ENCODE measurements at regions not wholly inside any gene's neighbourhood (a gene's known extent, or its start where the extent isn't known, plus 50 kb on each side); places are given as distances from the start of the nearest gene placed in this dataset.

DNA sequence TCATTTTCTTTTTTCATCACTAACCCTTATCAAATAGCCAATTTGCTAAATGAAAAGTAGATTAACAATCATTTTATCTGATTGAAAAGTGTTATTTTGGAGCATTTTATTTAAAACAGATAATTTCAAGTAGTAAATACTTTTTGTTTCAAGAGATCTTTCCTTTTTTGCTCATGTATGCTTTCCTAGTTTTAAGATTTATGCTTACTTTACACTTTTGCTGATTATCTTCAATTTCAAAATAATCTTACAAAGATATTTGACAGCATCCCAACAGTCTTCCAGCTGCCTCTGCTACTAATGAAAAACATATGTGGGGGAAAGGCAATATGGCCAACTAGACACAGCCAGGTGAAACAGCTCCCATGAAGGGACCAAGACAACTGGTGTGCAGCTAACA, 1027.3 kb upstream of the CDH9 start:
- Histone ChIP-seq H3K4me2 (no peak overlapping the region), H2AFZ (replicated peaks) (no peak overlapping the region), H3K9me3 (ENCODE audit: low read depth) (no peaks in the 10 kb centered on the region), H3K27me3 (no peaks in the 10 kb centered on the region), H3F3A (ENCODE audit: low read depth) (no peaks in the 10 kb centered on the region), H3K4me1 (peaks cover 7% of the 10 kb centered on the region), H3K9ac (no peak overlapping the region), H3K27ac (no peak overlapping the region), H4K20me1 (ENCODE audit: low read depth) (no peaks in the 10 kb centered on the region), H3K36me3 (no peaks in the 10 kb centered on the region), H3K79me2 (ENCODE audit: low read depth) (no peaks in the 10 kb centered on the region), H3K4me3 (no peak overlapping the region)
- TF ChIP-seq EZH2 (IDR thresholded peaks at IDR 0.05) (no peak), EZH2phosphoT487 (IDR thresholded peaks at IDR 0.05) (no peak)
- TF ChIP-seq, protein P1, sequence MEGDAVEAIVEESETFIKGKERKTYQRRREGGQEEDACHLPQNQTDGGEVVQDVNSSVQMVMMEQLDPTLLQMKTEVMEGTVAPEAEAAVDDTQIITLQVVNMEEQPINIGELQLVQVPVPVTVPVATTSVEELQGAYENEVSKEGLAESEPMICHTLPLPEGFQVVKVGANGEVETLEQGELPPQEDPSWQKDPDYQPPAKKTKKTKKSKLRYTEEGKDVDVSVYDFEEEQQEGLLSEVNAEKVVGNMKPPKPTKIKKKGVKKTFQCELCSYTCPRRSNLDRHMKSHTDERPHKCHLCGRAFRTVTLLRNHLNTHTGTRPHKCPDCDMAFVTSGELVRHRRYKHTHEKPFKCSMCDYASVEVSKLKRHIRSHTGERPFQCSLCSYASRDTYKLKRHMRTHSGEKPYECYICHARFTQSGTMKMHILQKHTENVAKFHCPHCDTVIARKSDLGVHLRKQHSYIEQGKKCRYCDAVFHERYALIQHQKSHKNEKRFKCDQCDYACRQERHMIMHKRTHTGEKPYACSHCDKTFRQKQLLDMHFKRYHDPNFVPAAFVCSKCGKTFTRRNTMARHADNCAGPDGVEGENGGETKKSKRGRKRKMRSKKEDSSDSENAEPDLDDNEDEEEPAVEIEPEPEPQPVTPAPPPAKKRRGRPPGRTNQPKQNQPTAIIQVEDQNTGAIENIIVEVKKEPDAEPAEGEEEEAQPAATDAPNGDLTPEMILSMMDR (IDR thresholded peaks at IDR 0.05), result no peak
- Mint-ChIP-seq H3K27me3 (ENCODE audit: insufficient read depth, low read depth) (peaks cover 5% of the 10 kb centered on the region), H3K4me1 (peaks cover 9% of the 10 kb centered on the region), H3K36me3 (no peaks in the 10 kb centered on the region), H3K9me3 (no peaks in the 10 kb centered on the region), H3K27ac (no peak overlapping the region), H3K4me3 (no peak overlapping the region)
- no peak for DNase-seq (ENCODE audit: low spot score)

DNA sequence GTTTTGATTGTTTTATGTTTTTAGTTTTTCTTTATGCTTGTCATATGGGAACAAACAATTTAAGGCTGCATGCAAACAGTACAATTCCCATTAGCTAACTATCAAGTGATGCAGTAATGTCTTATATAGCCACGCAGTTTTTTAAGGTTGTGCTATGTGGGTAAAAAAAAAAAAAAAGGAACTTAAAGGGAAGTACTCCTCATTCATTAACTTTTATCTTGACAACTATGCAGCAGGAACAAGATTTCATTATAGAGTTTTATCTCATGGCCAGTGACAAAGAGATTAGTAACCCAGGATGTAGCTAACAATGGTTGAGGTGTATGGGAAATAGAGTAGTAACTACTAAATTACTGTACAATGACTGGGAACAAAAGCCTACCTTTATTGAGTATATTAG, 1008.2 kb upstream of the CDH9 start:
- no peaks in the 10 kb centered on the region for H3K4me1 ChIP-seq
- H3K36me3 ChIP-seq, result no peaks in the 10 kb centered on the region
- Mint-ChIP-seq H3K27me3 (ENCODE audit: insufficient read depth, low read depth) (no peaks in the 10 kb centered on the region), H3K4me3 (no peak overlapping the region), H3K36me3 (no peaks in the 10 kb centered on the region), H3K4me1 (no peaks in the 10 kb centered on the region), H3K27ac (no peak overlapping the region), H3K9me3 (no peaks in the 10 kb centered on the region)
- H4K20me1 ChIP-seq (ENCODE audit: low read depth), result no peaks in the 10 kb centered on the region
- no peak overlapping the region for H3K9ac ChIP-seq
- no peaks in the 10 kb centered on the region for H3F3A ChIP-seq (ENCODE audit: low read depth)
- no peak overlapping the region for H2AFZ ChIP-seq (replicated peaks)
- no peaks in the 10 kb centered on the region for H3K9me3 ChIP-seq (ENCODE audit: low read depth)
- H3K27me3 ChIP-seq, result no peaks in the 10 kb centered on the region
- no peak for DNase-seq (ENCODE audit: low spot score)
- no peak overlapping the region for H3K27ac ChIP-seq
- H3K79me2 ChIP-seq (ENCODE audit: low read depth), result no peaks in the 10 kb centered on the region
- H3K4me3 ChIP-seq, result no peak overlapping the region
- TF ChIP-seq, protein P1 (IDR thresholded peaks at IDR 0.05), result no peak
- TF ChIP-seq EZH2 (IDR thresholded peaks at IDR 0.05) (no peak), EZH2phosphoT487 (IDR thresholded peaks at IDR 0.05) (no peak)
- H3K4me2 ChIP-seq, result no peak overlapping the region

DNA sequence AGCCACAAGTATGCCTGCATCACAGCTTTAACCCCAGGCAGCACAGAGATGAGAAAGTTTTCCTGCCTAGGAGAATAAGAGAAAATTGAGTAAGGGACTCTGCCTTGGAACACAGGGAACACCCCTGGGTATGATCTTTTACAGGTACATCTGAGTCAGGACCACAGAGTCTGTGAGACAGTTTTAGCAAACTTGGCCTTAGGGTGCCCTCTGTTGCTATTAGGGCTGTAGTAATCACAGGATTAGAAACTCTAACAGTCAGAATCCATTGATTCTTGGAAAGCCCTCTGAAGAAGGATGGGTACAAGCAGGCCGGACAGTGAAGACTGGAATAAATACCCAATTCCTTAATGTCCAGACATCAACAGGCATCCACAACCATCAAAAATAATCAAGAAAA, 989.5 kb upstream of the CDH9 start:
- Histone ChIP-seq H3K4me1 (no peaks in the 10 kb centered on the region), H3K36me3 (no peaks in the 10 kb centered on the region), H3F3A (ENCODE audit: low read depth) (no peaks in the 10 kb centered on the region), H2AFZ (replicated peaks) (no peak overlapping the region), H3K79me2 (ENCODE audit: low read depth) (no peaks in the 10 kb centered on the region), H3K4me2 (no peak overlapping the region), H3K4me3 (no peak overlapping the region), H3K9me3 (ENCODE audit: low read depth) (no peaks in the 10 kb centered on the region), H3K27me3 (no peaks in the 10 kb centered on the region), H3K27ac (no peak overlapping the region), H3K9ac (no peak overlapping the region), H4K20me1 (ENCODE audit: low read depth) (no peaks in the 10 kb centered on the region)
- Mint-ChIP-seq H3K9me3 (peaks cover 29% of the 10 kb centered on the region), H3K27ac (no peak overlapping the region), H3K36me3 (no peaks in the 10 kb centered on the region), H3K4me1 (peaks cover 3% of the 10 kb centered on the region), H3K4me3 (no peak overlapping the region), H3K27me3 (ENCODE audit: insufficient read depth, low read depth) (peaks cover 2% of the 10 kb centered on the region)
- DNase-seq (ENCODE audit: low spot score), result no peak
- TF ChIP-seq EZH2phosphoT487 (IDR thresholded peaks at IDR 0.05) (no peak), EZH2 (IDR thresholded peaks at IDR 0.05) (no peak)
- TF ChIP-seq, protein P1 (IDR thresholded peaks at IDR 0.05), result no peak
